Neural cell (in vitro differentiated cells): ENCODE measurements at regions not wholly inside any gene's neighbourhood (a gene's known extent, or its start where the extent isn't known, plus 50 kb on each side); places are given as distances from the start of the nearest gene placed in this dataset.

Experiments used
- EP300 ChIP-seq: fragments of 450-650 bp; conservative IDR thresholded peaks from 2 replicates; pipeline ENCODE4 v1.6.1; 2014; ENCODE audit warnings: antibody characterized with exemption, mild to moderate bottlenecking, moderate library complexity; ENCODE audit not compliant: poor library complexity, severe bottlenecking
- EZH2 ChIP-seq: fragments of 200-600, 300-800 bp; shearing (Covaris generic), sonication (generic); IDR thresholded peaks from 2 replicates; pipeline ENCODE4 v1.6.1; 2014; ENCODE audit warnings: antibody characterized with exemption, low read length, borderline replicate concordance, mild to moderate bottlenecking; ENCODE audit not compliant: insufficient read depth, poor library complexity, severe bottlenecking
- POLR2AphosphoS5 ChIP-seq: IDR thresholded peaks from 2 replicates; pipeline ENCODE4 v1.6.1; 2012
- RAD21 ChIP-seq: fragments of 450-650 bp; conservative IDR thresholded peaks from 2 replicates; pipeline ENCODE4 v1.6.1; 2014; ENCODE audit warnings: antibody characterized with exemption, mild to moderate bottlenecking, moderate library complexity
- SMC3 ChIP-seq: fragments of 450-650 bp; conservative IDR thresholded peaks from 2 replicates; pipeline ENCODE4 v1.6.1; 2014; ENCODE audit warnings: antibody characterized with exemption, mild to moderate bottlenecking, moderate library complexity; ENCODE audit not compliant: poor library complexity
- TAF1 ChIP-seq: IDR thresholded peaks from 2 replicates; pipeline ENCODE4 v1.6.1; 2012; ENCODE audit warnings: low read depth
- TF ChIP-seq, protein P1 (sequence below): fragments of 450-650 bp; IDR thresholded peaks from 2 replicates; pipeline ENCODE4 v1.5.1; 2014; ENCODE audit warnings: antibody characterized with exemption, mild to moderate bottlenecking, moderate library complexity; ENCODE audit not compliant: poor library complexity, severe bottlenecking
- TF ChIP-seq, protein P2 (sequence below): IDR thresholded peaks from 2 replicates; pipeline ENCODE4 v1.6.1; 2012; ENCODE audit warnings: borderline replicate concordance

DNA sequence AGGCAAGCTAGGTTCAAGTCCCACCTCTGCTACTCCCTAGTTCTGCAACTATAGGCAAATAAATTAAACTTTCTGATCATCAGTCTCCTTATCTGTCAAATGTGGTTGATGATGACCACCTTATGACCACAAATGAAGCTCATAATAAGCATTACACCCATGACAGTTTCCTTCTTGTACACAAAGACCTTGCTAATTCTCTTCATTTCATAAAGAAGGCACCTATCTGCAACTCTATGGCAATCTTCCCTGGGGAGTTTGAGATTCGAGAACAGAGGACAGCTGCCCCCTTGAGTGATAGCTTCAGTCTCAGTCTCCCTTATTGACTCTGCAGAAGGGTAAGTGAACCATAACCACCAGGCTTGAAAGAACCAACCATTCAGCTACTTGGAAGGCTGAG lies 503.1 kb upstream of the DAB1 start:
- TF ChIP-seq, protein P1, sequence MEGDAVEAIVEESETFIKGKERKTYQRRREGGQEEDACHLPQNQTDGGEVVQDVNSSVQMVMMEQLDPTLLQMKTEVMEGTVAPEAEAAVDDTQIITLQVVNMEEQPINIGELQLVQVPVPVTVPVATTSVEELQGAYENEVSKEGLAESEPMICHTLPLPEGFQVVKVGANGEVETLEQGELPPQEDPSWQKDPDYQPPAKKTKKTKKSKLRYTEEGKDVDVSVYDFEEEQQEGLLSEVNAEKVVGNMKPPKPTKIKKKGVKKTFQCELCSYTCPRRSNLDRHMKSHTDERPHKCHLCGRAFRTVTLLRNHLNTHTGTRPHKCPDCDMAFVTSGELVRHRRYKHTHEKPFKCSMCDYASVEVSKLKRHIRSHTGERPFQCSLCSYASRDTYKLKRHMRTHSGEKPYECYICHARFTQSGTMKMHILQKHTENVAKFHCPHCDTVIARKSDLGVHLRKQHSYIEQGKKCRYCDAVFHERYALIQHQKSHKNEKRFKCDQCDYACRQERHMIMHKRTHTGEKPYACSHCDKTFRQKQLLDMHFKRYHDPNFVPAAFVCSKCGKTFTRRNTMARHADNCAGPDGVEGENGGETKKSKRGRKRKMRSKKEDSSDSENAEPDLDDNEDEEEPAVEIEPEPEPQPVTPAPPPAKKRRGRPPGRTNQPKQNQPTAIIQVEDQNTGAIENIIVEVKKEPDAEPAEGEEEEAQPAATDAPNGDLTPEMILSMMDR = no peak
- TF ChIP-seq, protein P2, sequence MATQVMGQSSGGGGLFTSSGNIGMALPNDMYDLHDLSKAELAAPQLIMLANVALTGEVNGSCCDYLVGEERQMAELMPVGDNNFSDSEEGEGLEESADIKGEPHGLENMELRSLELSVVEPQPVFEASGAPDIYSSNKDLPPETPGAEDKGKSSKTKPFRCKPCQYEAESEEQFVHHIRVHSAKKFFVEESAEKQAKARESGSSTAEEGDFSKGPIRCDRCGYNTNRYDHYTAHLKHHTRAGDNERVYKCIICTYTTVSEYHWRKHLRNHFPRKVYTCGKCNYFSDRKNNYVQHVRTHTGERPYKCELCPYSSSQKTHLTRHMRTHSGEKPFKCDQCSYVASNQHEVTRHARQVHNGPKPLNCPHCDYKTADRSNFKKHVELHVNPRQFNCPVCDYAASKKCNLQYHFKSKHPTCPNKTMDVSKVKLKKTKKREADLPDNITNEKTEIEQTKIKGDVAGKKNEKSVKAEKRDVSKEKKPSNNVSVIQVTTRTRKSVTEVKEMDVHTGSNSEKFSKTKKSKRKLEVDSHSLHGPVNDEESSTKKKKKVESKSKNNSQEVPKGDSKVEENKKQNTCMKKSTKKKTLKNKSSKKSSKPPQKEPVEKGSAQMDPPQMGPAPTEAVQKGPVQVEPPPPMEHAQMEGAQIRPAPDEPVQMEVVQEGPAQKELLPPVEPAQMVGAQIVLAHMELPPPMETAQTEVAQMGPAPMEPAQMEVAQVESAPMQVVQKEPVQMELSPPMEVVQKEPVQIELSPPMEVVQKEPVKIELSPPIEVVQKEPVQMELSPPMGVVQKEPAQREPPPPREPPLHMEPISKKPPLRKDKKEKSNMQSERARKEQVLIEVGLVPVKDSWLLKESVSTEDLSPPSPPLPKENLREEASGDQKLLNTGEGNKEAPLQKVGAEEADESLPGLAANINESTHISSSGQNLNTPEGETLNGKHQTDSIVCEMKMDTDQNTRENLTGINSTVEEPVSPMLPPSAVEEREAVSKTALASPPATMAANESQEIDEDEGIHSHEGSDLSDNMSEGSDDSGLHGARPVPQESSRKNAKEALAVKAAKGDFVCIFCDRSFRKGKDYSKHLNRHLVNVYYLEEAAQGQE = no peak
- no peak for TF ChIP-seq TAF1
- no peak for TF ChIP-seq RAD21
- TF ChIP-seq SMC3 = no peak
- TF ChIP-seq EP300 = no peak
- no peak for TF ChIP-seq EZH2
- TF ChIP-seq POLR2AphosphoS5 = no peak
